Peyer's patch (tissue), 4 donors: ENCODE measurements at regions not wholly inside any gene's neighbourhood (a gene's known extent, or its start where the extent isn't known, plus 50 kb on each side); places are given as distances from the start of the nearest gene placed in this dataset.

Experiments
- CTCF ChIP-seq, 6 experiments: fragments of 450-650 bp in 4 of 6; fragments of 200-600 bp in 2 of 6; sonication (generic) in 1 of 6; IDR thresholded peaks; one replicate each; pipeline ENCODE4 v1.5.1; 2017 to 2019; ENCODE audit warnings: antibody characterized with exemption in 6 of 6, mild to moderate bottlenecking in 3 of 6, moderate library complexity in 1 of 6
- POLR2A ChIP-seq, 2 donors: fragments of 450-650 bp; IDR thresholded peaks; one replicate each; pipeline ENCODE4 v1.5.1; 2017; ENCODE audit warnings: antibody characterized with exemption in 2 of 2, mild to moderate bottlenecking in 2 of 2, moderate library complexity in 2 of 2

- TF ChIP-seq POLR2A (IDR thresholded peaks at IDR 0.05) (no peak), CTCF (IDR thresholded peaks at IDR 0.05) (no peak)
Observed at GRCh38 chr22:34080433-34080832, 160.2 kb upstream of the LARGE1 start.
